ENCODE measurements at regions not wholly inside any gene's neighbourhood (a gene's known extent, or its start where the extent isn't known, plus 50 kb on each side); places are given as distances from the start of the nearest gene placed in this dataset.

DNA sequence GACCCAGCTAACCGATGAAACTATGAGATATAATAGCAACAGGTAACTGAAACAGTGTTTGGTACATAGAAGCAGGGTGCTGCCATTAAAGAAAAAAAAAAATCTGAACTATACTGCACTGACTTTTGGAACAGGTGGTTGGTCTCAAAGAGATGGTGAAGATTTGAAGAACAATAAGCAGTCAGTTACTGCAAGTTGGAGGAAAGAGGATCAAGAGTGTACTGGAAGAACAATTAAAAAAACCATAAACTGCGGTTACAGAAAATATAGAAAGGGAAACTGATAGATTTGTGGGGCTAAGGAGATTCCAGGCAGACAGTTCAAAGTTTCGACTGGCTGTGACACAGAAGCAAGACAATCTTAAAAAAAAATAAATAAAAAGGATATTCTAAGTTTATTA is 181.9 kb upstream of the TRAM1L1 start:
- H3K4me1 Mint-ChIP-seq (ENCODE audit: low read depth), result no peaks in the 10 kb centered on the region
- no peak for DNase-seq (ENCODE audit: low spot score, unreplicated experiment)
- TF ChIP-seq, protein P1, sequence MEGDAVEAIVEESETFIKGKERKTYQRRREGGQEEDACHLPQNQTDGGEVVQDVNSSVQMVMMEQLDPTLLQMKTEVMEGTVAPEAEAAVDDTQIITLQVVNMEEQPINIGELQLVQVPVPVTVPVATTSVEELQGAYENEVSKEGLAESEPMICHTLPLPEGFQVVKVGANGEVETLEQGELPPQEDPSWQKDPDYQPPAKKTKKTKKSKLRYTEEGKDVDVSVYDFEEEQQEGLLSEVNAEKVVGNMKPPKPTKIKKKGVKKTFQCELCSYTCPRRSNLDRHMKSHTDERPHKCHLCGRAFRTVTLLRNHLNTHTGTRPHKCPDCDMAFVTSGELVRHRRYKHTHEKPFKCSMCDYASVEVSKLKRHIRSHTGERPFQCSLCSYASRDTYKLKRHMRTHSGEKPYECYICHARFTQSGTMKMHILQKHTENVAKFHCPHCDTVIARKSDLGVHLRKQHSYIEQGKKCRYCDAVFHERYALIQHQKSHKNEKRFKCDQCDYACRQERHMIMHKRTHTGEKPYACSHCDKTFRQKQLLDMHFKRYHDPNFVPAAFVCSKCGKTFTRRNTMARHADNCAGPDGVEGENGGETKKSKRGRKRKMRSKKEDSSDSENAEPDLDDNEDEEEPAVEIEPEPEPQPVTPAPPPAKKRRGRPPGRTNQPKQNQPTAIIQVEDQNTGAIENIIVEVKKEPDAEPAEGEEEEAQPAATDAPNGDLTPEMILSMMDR (IDR thresholded peaks at IDR 0.05; ENCODE audit: unreplicated experiment), result no peak
- H3K36me3 Mint-ChIP-seq (ENCODE audit: insufficient read depth), result no peaks in the 10 kb centered on the region
- peaks cover 3% of the 10 kb centered on the region for H3K9me3 Mint-ChIP-seq (ENCODE audit: low read depth)
- H3K27ac Mint-ChIP-seq, result no peak overlapping the region
- H3K4me3 Mint-ChIP-seq (ENCODE audit: low read depth), result no peak overlapping the region
- no peaks in the 10 kb centered on the region for H3K27me3 Mint-ChIP-seq

DNA sequence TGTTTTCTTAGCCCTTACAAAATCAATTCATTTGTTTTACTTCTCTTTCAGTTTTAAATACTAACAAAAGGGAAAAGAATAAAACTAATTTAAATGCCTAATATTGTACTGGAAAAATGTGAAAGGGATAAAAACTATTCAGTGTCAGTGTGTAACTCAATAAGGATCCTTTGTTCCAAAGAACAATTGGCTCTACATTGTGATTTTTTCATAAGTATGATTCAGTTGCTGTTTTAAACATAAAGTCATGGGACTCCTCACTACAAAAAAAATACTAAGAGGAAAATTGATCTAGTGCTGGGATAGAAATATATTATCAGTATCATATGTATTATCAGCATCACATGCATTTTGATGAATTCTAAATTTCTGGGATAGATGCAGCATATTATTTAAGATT is 199.4 kb upstream of the TRAM1L1 start:
- Mint-ChIP-seq H3K4me3 (ENCODE audit: low read depth) (no peak overlapping the region), H3K36me3 (ENCODE audit: insufficient read depth) (no peaks in the 10 kb centered on the region), H3K27ac (no peak overlapping the region), H3K9me3 (ENCODE audit: low read depth) (peaks cover 2% of the 10 kb centered on the region), H3K4me1 (ENCODE audit: low read depth) (no peaks in the 10 kb centered on the region), H3K27me3 (no peaks in the 10 kb centered on the region)
- no peak for DNase-seq (ENCODE audit: low spot score, unreplicated experiment)
- TF ChIP-seq, protein P1 (IDR thresholded peaks at IDR 0.05; ENCODE audit: unreplicated experiment), result no peak

DNA sequence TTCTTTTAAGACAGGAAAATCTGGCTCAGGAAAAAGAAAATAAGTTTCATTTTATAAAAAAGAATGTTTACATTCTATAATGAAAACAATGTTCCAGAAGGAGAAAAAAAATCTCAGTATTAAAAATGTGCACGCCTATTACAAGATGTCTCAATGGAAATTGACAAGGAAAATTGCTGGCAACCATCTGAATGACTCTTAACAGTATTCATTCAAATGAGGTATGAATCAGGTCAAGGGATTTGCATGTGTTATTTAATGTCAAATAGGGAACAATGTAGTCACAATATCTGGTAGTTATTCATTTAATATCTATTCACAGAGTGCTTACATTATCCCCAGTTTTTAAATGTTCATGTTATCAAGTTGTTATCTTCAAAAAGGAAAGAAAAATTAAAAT is 208.4 kb upstream of the TRAM1L1 start:
- Mint-ChIP-seq H3K9me3 (ENCODE audit: low read depth) (no peaks in the 10 kb centered on the region), H3K27ac (no peak overlapping the region), H3K36me3 (ENCODE audit: insufficient read depth) (no peaks in the 10 kb centered on the region), H3K4me1 (ENCODE audit: low read depth) (no peaks in the 10 kb centered on the region), H3K4me3 (ENCODE audit: low read depth) (no peak overlapping the region), H3K27me3 (no peaks in the 10 kb centered on the region)
- DNase-seq (ENCODE audit: low spot score, unreplicated experiment), result no peak
- TF ChIP-seq, protein P1 (IDR thresholded peaks at IDR 0.05; ENCODE audit: unreplicated experiment), result no peak

DNA sequence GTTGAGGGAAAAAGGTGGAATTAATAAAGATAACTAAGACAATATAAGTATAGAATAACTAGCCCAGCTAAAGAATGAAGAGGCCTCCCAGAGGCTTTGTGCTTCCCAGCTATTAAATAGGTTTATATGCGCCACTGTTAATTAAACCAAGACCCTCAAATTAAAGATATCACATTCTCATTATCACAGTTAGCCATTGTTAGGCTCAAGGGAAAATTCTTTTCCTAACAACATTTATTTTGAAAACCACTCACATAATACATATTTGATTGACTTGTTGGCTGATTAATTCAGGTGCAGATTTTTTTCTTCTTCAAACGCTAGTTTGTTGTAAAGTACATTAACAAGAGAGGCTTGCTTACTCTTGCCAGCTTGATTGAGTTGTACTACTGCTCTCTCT is 216.8 kb upstream of the TRAM1L1 start:
- Mint-ChIP-seq H3K9me3 (ENCODE audit: low read depth) (peaks cover 5% of the 10 kb centered on the region), H3K27ac (no peak overlapping the region), H3K4me1 (ENCODE audit: low read depth) (no peaks in the 10 kb centered on the region), H3K27me3 (no peaks in the 10 kb centered on the region), H3K4me3 (ENCODE audit: low read depth) (no peak overlapping the region), H3K36me3 (ENCODE audit: insufficient read depth) (no peaks in the 10 kb centered on the region)
- TF ChIP-seq, protein P1 (IDR thresholded peaks at IDR 0.05; ENCODE audit: unreplicated experiment), result no peak
- no peak for DNase-seq (ENCODE audit: low spot score, unreplicated experiment)

DNA sequence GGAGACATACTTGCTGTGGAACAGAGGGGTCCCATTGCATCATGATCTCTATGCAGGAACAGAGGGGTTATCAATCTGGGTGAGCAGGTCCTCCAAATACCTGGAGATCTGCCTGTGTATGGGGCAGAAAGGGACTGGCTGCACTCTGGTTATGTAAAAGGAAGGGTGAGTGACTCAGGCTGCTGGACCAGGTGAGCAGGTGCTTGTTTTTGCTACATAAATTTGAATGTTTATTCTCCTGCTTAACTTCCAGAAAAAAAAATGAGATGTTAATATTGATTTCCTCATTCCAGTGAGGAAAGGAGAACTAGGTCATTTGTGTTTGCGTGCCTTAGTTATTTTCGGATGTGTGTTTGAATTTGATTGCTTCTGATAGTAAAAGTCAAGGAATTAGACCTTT is 225.8 kb upstream of the TRAM1L1 start:
- peaks cover 10% of the 10 kb centered on the region for H3K9me3 Mint-ChIP-seq (ENCODE audit: low read depth)
- H3K27me3 Mint-ChIP-seq, result no peaks in the 10 kb centered on the region
- TF ChIP-seq, protein P1 (IDR thresholded peaks at IDR 0.05; ENCODE audit: unreplicated experiment), result no peak
- peaks cover 6% of the 10 kb centered on the region for H3K4me1 Mint-ChIP-seq (ENCODE audit: low read depth)
- no peak overlapping the region for H3K27ac Mint-ChIP-seq
- H3K36me3 Mint-ChIP-seq (ENCODE audit: insufficient read depth), result no peaks in the 10 kb centered on the region
- no peak for DNase-seq (ENCODE audit: low spot score, unreplicated experiment)
- H3K4me3 Mint-ChIP-seq (ENCODE audit: low read depth), result no peak overlapping the region
